ENCODE measurements at regions not wholly inside any gene's neighbourhood (a gene's known extent, or its start where the extent isn't known, plus 50 kb on each side); places are given as distances from the start of the nearest gene placed in this dataset.

- no TSS peak for BruUV-seq (replicated peaks)
- Histone ChIP-seq H3K14ac (replicated peaks; ENCODE audit: low read depth, low read length) (no peak overlapping the region), H2BK120ac (ENCODE audit: low read depth, low read length) (no peak overlapping the region), H4K8ac (ENCODE audit: low read depth in 2 of 2, low read length in 2 of 2) (no peak overlapping the region), H3K4ac (ENCODE audit: low read depth, low read length) (no peak overlapping the region), H3K4me1 (ENCODE audit: control insufficient read depth, insufficient read depth, low read length) (no peaks in the 10 kb centered on the region), H3K23ac (ENCODE audit: low read depth, low read length) (no peak overlapping the region), H3K4me3 (ENCODE audit: insufficient read depth, low read depth, low read length) (no peak overlapping the region), H4K91ac (ENCODE audit: insufficient read depth, low read depth, low read length) (no peak overlapping the region), H3K4me2 (ENCODE audit: low read depth, low read length) (no peak overlapping the region), H2AFZ (replicated peaks; ENCODE audit: low read length, poor library complexity) (no peak overlapping the region), H3K36me3 (ENCODE audit: control insufficient read depth, insufficient read depth, low read length) (no peaks in the 10 kb centered on the region), H3K27ac (ENCODE audit: insufficient read depth, low read length) (no peak overlapping the region), H3K27me3 (ENCODE audit: control insufficient read depth, insufficient read depth, low read length) (peaks cover 37% of the 10 kb centered on the region), H3K9me3 (ENCODE audit: control insufficient read depth, insufficient read depth, low read length) (no peaks in the 10 kb centered on the region), H2BK5ac (ENCODE audit: low read depth, low read length, poor library complexity, severe bottlenecking) (no peak overlapping the region), H3K56ac (ENCODE audit: extremely low read depth, insufficient read depth, low read length) (no peak overlapping the region), H4K5ac (ENCODE audit: low read depth, low read length) (no peak overlapping the region), H3K18ac (ENCODE audit: low read depth, low read length) (no peak overlapping the region), H2AK5ac (ENCODE audit: low read depth, low read length) (no peak overlapping the region), H3K9ac (ENCODE audit: low read depth, low read length) (no peak overlapping the region), H3K79me1 (ENCODE audit: low read depth in 1 of 2, low read length in 2 of 2) (no peaks in the 10 kb centered on the region), H2AK9ac (replicated peaks; ENCODE audit: low read depth, low read length, poor library complexity) (no peak overlapping the region), H4K20me1 (ENCODE audit: insufficient read depth, low read length) (no peaks in the 10 kb centered on the region), H3K9me1 (ENCODE audit: insufficient read depth, low read length) (no peaks in the 10 kb centered on the region), H2BK20ac (ENCODE audit: low read depth, low read length) (no peak overlapping the region), H2BK15ac (ENCODE audit: low read depth, low read length) (no peak overlapping the region)
- no peak for DNase-seq
- WGBS, 2 experiments (ENCODE audit: extremely low coverage in 2 of 2, insufficient read length in 1 of 2) = 29% methylated on average over 2 of the region's 4 CpGs; no CpG with 5 or more reads in 1 of the 2 experiments
- dilution Hi-C loops (cut with HindIII; ENCODE audit: low sequenced_read_pairs, unreplicated experiment) = no loop called here
- POLR2A ChIA-PET (ENCODE audit: unreplicated experiment) = no interaction called here
- no peak for ATAC-seq (ENCODE audit: low read depth)
- intact Hi-C loops (cut with micrococcal nuclease) = no loop called here
- TF ChIP-seq CHD1 (IDR thresholded peaks at IDR 0.05; ENCODE audit: low read depth, low read length) (no peak), NFE2L2 (IDR thresholded peaks at IDR 0.05; ENCODE audit: low read depth, low read length) (no peak), MAFK (IDR thresholded peaks at IDR 0.05; ENCODE audit: low read depth, low read length) (no peak), POLR2A (IDR thresholded peaks at IDR 0.05; ENCODE audit: low read depth, low read length) (no peak), CEBPB (IDR thresholded peaks at IDR 0.05; ENCODE audit: low read depth, low read length) (no peak), RAD21 (IDR thresholded peaks at IDR 0.05; ENCODE audit: low read length) (no peak), CTCF (conservative IDR thresholded peaks at IDR 0.05; ENCODE audit: low read depth, low read length) (no peak), USF2 (IDR thresholded peaks at IDR 0.05; ENCODE audit: low read depth, low read length) (no peak), MAZ (IDR thresholded peaks at IDR 0.05; ENCODE audit: borderline replicate concordance, low read depth, low read length) (no peak), BHLHE40 (IDR thresholded peaks at IDR 0.05; ENCODE audit: low read depth, low read length) (no peak), FOS (IDR thresholded peaks at IDR 0.05; ENCODE audit: low read depth, low read length) (no peak), MXI1 (IDR thresholded peaks at IDR 0.05; ENCODE audit: borderline replicate concordance, low read depth, low read length) (no peak), SMC3 (IDR thresholded peaks at IDR 0.05; ENCODE audit: low read depth, low read length) (no peak), ELK1 (IDR thresholded peaks at IDR 0.05; ENCODE audit: borderline replicate concordance, low read depth, low read length) (no peak), RFX5 (IDR thresholded peaks at IDR 0.05; ENCODE audit: low read depth, low read length) (no peak), RCOR1 (IDR thresholded peaks at IDR 0.05; ENCODE audit: insufficient replicate concordance, low read length) (no peak)
- in situ Hi-C loops (cut with MboI; ENCODE audit: low sequenced_read_pairs) = no loop called here
- CTCF ChIA-PET = no interaction called here
These were observed 384.5 kb upstream of the ARID1B start for GRCh38 chr6:156392648-156393047.
